PC-3 (cell line): ENCODE measurements at regions not wholly inside any gene's neighbourhood (a gene's known extent, or its start where the extent isn't known, plus 50 kb on each side); places are given as distances from the start of the nearest gene placed in this dataset.
A peak's percentile ranks its signal among the peaks of the same experiment; 100 is the strongest.

Source experiments
- ATAC-seq: fragments of 200-7000 bp; cut with Tn5 transposase; 2 replicates; pipeline ENCODE4 v1.9.1; 2020; ENCODE audit warnings: mild to moderate bottlenecking, moderate library complexity
- BruUV-seq: library from RNA; stranded (reverse); fragments of 400-500 nt; replicated peaks from 2 replicates; lab custom pipeline; 2021; lab: Mats Ljungman, UMichigan
- CTCF ChIA-PET: fragments of 300-600 bp; sonication (Branson Sonifier 250); formaldehyde crosslinking; loops from one replicate; lab custom pipeline; 2022; ENCODE audit warnings: antibody characterized with exemption; lab: Charles Lee
- POLR2A ChIA-PET: fragments of 300-600 bp; sonication (Branson Sonifier 250); formaldehyde crosslinking; loops from one replicate; lab custom pipeline; 2022; ENCODE audit warnings: antibody characterized with exemption; ENCODE audit not compliant: unreplicated experiment; lab: Charles Lee
- DNase-seq: peaks from one replicate; pipeline ENCODE4 v3.0.0-alpha.2; 2015
- H2AFZ ChIP-seq: fragments of 300-600 bp; sonication (generic); 2 replicates; pipeline ENCODE4 v1.6.0; 2016; ENCODE audit warnings: antibody characterized with exemption, low read length
- H3F3A ChIP-seq: fragments of 300-600 bp; sonication (generic); one replicate; pipeline ENCODE4 v1.6.0; 2017; ENCODE audit warnings: antibody characterized with exemption, low read length, control low read depth, mild to moderate bottlenecking; ENCODE audit not compliant: unreplicated experiment
- H3K27ac ChIP-seq: fragments of 300-600 bp; sonication (generic); 2 replicates; pipeline ENCODE4 v1.5.1; 2016; ENCODE audit warnings: mild to moderate bottlenecking, low read length
- H3K27me3 ChIP-seq: fragments of 300-600 bp; sonication (generic); 2 replicates; pipeline ENCODE4 v1.6.1; 2016; ENCODE audit warnings: low read length, mixed read lengths
- H3K36me3 ChIP-seq: fragments of 300-600 bp; sonication (generic); 2 replicates; pipeline ENCODE4 v1.6.1; 2016; ENCODE audit warnings: low read depth, mixed run types, low read length, mixed read lengths
- H3K4me1 ChIP-seq: fragments of 300-600 bp; sonication (generic); 2 replicates; pipeline ENCODE4 v1.5.1; 2016; ENCODE audit warnings: low read length; ENCODE audit not compliant: insufficient read depth
- H3K4me2 ChIP-seq: fragments of 300-600 bp; sonication (generic); 2 replicates; pipeline ENCODE4 v1.6.0; 2016; ENCODE audit warnings: low read length
- H3K4me3 ChIP-seq: fragments of 300-600 bp; sonication (generic); 2 replicates; pipeline ENCODE4 v1.5.1; 2016; ENCODE audit warnings: mild to moderate bottlenecking, low read length, mixed read lengths
- H3K79me2 ChIP-seq: fragments of 300-600 bp; sonication (generic); 2 replicates; pipeline ENCODE4 v1.6.1; 2017; ENCODE audit warnings: low read length, mixed read lengths
- H3K9ac ChIP-seq: fragments of 300-600 bp; sonication (generic); 2 replicates; pipeline ENCODE4 v1.6.0; 2016; ENCODE audit warnings: mild to moderate bottlenecking, low read length
- H3K9me2 ChIP-seq: fragments of 300-600 bp; sonication (generic); replicated peaks from 2 replicates; pipeline ENCODE4 v1.6.1; 2016; ENCODE audit warnings: mixed run types, low read length, mixed read lengths
- H3K9me3 ChIP-seq: fragments of 300-600 bp; sonication (generic); 2 replicates; pipeline ENCODE4 v1.6.1; 2016; ENCODE audit warnings: low read length, mixed read lengths
- H4K20me1 ChIP-seq: fragments of 300-600 bp; sonication (generic); 2 replicates; pipeline ENCODE4 v1.6.1; 2016; ENCODE audit warnings: low read length, mixed read lengths
- EZH2 ChIP-seq: fragments of 300-600 bp; sonication (generic); IDR thresholded peaks from one replicate; pipeline ENCODE4 v1.6.1; 2017; ENCODE audit warnings: antibody characterized with exemption, mild to moderate bottlenecking, low read length; ENCODE audit not compliant: unreplicated experiment
- EZH2phosphoT487 ChIP-seq: fragments of 300-600 bp; sonication (generic); IDR thresholded peaks from 2 replicates; pipeline ENCODE4 v1.6.1; 2018; ENCODE audit warnings: mild to moderate bottlenecking, antibody characterized with exemption, low read length, borderline replicate concordance
- intact Hi-C: fragments of 100-400 bp; cut with micrococcal nuclease; formaldehyde crosslinking; loops from 2 replicates; pipeline ENCODE4 v1.9.0; 2023
- TF ChIP-seq, protein P1 (sequence below): fragments of 300-600 bp; sonication (generic); conservative IDR thresholded peaks from 2 replicates; pipeline ENCODE4 v1.5.1; 2017; ENCODE audit warnings: antibody characterized with exemption, low read depth, mild to moderate bottlenecking, low read length

DNA sequence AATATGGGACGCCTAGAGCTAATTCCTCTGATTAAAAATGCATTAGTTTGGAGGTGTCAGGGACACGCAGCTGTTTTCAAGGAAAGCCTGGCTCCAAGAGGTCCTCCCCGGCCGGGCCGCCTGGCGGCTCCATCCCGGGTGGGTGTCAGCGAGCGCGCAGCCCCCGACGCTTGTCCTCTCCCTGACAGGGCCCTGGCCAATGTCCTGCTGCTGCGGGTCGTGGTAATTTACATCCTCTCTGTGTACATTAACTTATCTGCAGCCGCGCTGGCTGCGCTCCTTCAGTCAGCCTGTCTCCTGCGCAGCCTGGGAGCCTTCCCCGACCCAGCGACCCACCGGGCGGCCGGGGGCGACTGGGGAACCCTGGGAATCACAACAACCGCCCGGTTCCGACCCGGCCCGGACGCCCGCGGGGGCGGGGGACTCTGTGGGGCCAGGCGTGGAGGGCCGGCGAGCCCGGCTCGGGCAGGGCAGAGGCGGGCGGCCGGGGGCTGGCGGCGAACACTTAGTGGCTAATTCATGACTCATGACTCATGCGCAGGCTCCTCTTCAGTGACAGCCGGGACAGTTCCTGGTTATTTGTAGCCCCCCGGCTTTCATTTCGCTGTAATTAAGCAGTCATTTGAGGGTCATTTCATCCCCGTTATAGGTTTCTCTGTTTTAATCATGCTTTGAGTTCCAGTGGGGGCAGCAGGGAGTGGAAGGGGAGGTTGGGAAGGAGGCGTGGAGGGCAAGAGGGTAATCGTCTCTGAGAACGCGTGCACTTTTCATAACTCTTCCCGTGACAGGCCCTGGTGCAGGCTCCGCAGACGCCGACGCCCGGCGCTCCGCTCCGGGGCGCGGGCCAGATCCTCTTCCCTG lies 141.9 kb upstream of the CTAGE1 start:
- ATAC-seq (peak; percentile 68), DNase-seq (peak; percentile 63)
- Histone ChIP-seq H3K27ac (peak overlapping the region; percentile 94), H3K9me2 (no peaks in the 10 kb centered on the region), H3K4me2 (peak overlapping the region; percentile 95), H3K36me3 (no peaks in the 10 kb centered on the region), H3K9ac (peak overlapping the region; percentile 98), H3K4me3 (peak overlapping the region; percentile 76), H3K9me3 (no peaks in the 10 kb centered on the region), H3K79me2 (no peaks in the 10 kb centered on the region), H2AFZ (peak overlapping the region; percentile 79), H4K20me1 (no peaks in the 10 kb centered on the region), H3K27me3 (no peaks in the 10 kb centered on the region), H3F3A (no peaks in the 10 kb centered on the region), H3K4me1 (peaks cover 55% of the 10 kb centered on the region)
- intact Hi-C loops: loop anchor here (1.0 to 10.0 kb wide), 10 partner anchors 93 to 662 kb away; no protein-coding TSS in a partner anchor
- CTCF ChIA-PET: interaction anchor here (0.6 to 0.7 kb wide), 2 partner anchors 93 to 153 kb away, joined by 3 read pairs; no protein-coding TSS in a partner anchor
- TF ChIP-seq EZH2 (no peak), EZH2phosphoT487 (no peak)
- TF ChIP-seq, protein P1, sequence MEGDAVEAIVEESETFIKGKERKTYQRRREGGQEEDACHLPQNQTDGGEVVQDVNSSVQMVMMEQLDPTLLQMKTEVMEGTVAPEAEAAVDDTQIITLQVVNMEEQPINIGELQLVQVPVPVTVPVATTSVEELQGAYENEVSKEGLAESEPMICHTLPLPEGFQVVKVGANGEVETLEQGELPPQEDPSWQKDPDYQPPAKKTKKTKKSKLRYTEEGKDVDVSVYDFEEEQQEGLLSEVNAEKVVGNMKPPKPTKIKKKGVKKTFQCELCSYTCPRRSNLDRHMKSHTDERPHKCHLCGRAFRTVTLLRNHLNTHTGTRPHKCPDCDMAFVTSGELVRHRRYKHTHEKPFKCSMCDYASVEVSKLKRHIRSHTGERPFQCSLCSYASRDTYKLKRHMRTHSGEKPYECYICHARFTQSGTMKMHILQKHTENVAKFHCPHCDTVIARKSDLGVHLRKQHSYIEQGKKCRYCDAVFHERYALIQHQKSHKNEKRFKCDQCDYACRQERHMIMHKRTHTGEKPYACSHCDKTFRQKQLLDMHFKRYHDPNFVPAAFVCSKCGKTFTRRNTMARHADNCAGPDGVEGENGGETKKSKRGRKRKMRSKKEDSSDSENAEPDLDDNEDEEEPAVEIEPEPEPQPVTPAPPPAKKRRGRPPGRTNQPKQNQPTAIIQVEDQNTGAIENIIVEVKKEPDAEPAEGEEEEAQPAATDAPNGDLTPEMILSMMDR: no peak
- no TSS peak for BruUV-seq
- POLR2A ChIA-PET: interaction anchor here (0.6 kb wide), 3 partner anchors 55 to 125 kb away, joined by 3 read pairs; no protein-coding TSS in a partner anchor

DNA sequence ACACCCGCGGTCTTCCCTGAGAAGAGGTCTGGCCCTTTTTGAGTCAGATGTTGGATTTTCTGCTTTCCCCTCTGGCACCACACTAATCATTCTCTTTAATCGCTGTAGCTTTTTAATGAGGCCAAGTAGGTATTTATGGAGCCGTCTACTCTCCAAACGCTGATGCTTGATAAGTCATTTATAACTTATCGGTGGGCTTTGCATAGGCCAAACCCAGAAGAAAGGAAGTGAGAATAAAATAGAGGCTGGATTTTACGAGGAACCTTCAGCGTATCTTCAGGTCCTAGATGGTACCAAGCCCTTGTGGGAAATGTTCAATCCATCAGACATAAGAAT lies 142.5 kb upstream of the CTAGE1 start:
- peak overlapping the region; percentile 79; the same call in 1 of the 2 replicates for H2AFZ ChIP-seq
- peak overlapping the region; percentile 76; the same call in 1 of the 2 replicates for H3K4me3 ChIP-seq
- no peak for ATAC-seq
- no peaks in the 10 kb centered on the region for H4K20me1 ChIP-seq
- intact Hi-C loops: loop anchor here (5.0 to 10.0 kb wide), 8 partner anchors 198 to 663 kb away; no protein-coding TSS in a partner anchor
- ChIA-PET POLR2A (no interaction called here), CTCF (interaction anchor here (0.5 kb wide), 1 partner anchor 124 kb away, joined by 3 read pairs; no protein-coding TSS in a partner anchor)
- H3K9ac ChIP-seq: peak overlapping the region; percentile 98
- peak overlapping the region; percentile 94 for H3K27ac ChIP-seq
- H3F3A ChIP-seq: no peaks in the 10 kb centered on the region
- no peak for DNase-seq
- TF ChIP-seq, protein P1: no peak
- no peak for TF ChIP-seq EZH2
- TF ChIP-seq EZH2phosphoT487: no peak
- H3K4me2 ChIP-seq: peak overlapping the region; percentile 95
- no peaks in the 10 kb centered on the region for H3K9me2 ChIP-seq
- no peaks in the 10 kb centered on the region for H3K79me2 ChIP-seq
- H3K9me3 ChIP-seq: no peaks in the 10 kb centered on the region
- H3K27me3 ChIP-seq: no peaks in the 10 kb centered on the region
- H3K36me3 ChIP-seq: no peaks in the 10 kb centered on the region
- TSS peak; percentile 79 for BruUV-seq
- peaks cover 49% of the 10 kb centered on the region for H3K4me1 ChIP-seq
